ENCODE measurements at regions not wholly inside any gene's neighbourhood (a gene's known extent, or its start where the extent isn't known, plus 50 kb on each side); places are given as distances from the start of the nearest gene placed in this dataset.

GRCh38 chr7:13165854-13166253, 478.4 kb downstream of the ARL4A start:
- TF ChIP-seq CTCF (IDR thresholded peaks at IDR 0.05) (no peak), EZH2 (IDR thresholded peaks at IDR 0.05; ENCODE audit: borderline replicate concordance, insufficient read depth, low read depth, low read length, poor library complexity, severe bottlenecking) (no peak)
